GM23338 (cell line): ENCODE measurements at regions not wholly inside any gene's neighbourhood (a gene's known extent, or its start where the extent isn't known, plus 50 kb on each side); places are given as distances from the start of the nearest gene placed in this dataset.

Source experiments
- ATAC-seq: fragments of 200-7000 bp; cut with Tn5 transposase; 3 replicates; pipeline ENCODE4 v1.9.1; 2020
- DNase-seq: peaks from one replicate; pipeline ENCODE4 v3.0.0-alpha.2; 2015; ENCODE audit warnings: low spot score
- H2AFZ ChIP-seq: fragments of 200-600 bp; sonication (generic); 2 replicates; pipeline ENCODE4 v1.8.0; 2016; ENCODE audit warnings: antibody characterized with exemption, mild to moderate bottlenecking, moderate library complexity
- H3F3A ChIP-seq: fragments of 200-600 bp; sonication (generic); replicated peaks from 2 replicates; pipeline ENCODE4 v1.8.0; 2017; ENCODE audit warnings: antibody characterized with exemption, mixed run types, low read depth
- H3K27ac ChIP-seq: fragments of 200-600 bp; sonication (generic); 2 replicates; pipeline ENCODE4 v1.6.1; 2016; ENCODE audit warnings: low read depth
- H3K27me3 ChIP-seq: fragments of 200-600 bp; sonication (generic); 2 replicates; pipeline ENCODE4 v1.8.0; 2016; ENCODE audit warnings: mild to moderate bottlenecking, mixed run types, moderate library complexity; ENCODE audit not compliant: insufficient read depth
- H3K36me3 ChIP-seq: fragments of 200-600 bp; sonication (generic); 2 replicates; pipeline ENCODE4 v1.8.0; 2016; ENCODE audit warnings: mild to moderate bottlenecking; ENCODE audit not compliant: insufficient read depth
- H3K4me1 ChIP-seq: fragments of 200-600 bp; sonication (generic); 2 replicates; pipeline ENCODE4 v1.8.0; 2016; ENCODE audit warnings: mild to moderate bottlenecking, moderate library complexity; ENCODE audit not compliant: insufficient read depth
- H3K4me2 ChIP-seq: fragments of 200-600 bp; sonication (generic); 2 replicates; pipeline ENCODE4 v1.7.1; 2017; ENCODE audit warnings: mixed run types
- H3K4me3 ChIP-seq: fragments of 200-600 bp; sonication (generic); 2 replicates; pipeline ENCODE4 v1.6.1; 2016; ENCODE audit warnings: mixed run types
- H3K79me2 ChIP-seq: fragments of 200-600 bp; sonication (generic); replicated peaks from 2 replicates; pipeline ENCODE4 v1.8.0; 2017; ENCODE audit warnings: mild to moderate bottlenecking; ENCODE audit not compliant: insufficient read depth
- H3K9me2 ChIP-seq: fragments of 200-600 bp; sonication (generic); 2 replicates; pipeline ENCODE4 v1.8.0; 2017; ENCODE audit not compliant: insufficient read depth
- H4K20me1 ChIP-seq: fragments of 200-600 bp; sonication (generic); replicated peaks from 2 replicates; pipeline ENCODE4 v1.8.0; 2017; ENCODE audit warnings: mild to moderate bottlenecking; ENCODE audit not compliant: insufficient read depth
- H3K27ac Mint-ChIP-seq: 2 replicates; pipeline ENCODE4 v1.8.0; 2020; ENCODE audit warnings: inconsistent platforms, mild to moderate bottlenecking, moderate library complexity, mixed read lengths
- H3K27me3 Mint-ChIP-seq: 3 replicates; pipeline ENCODE4 v1.8.0; 2022; ENCODE audit warnings: low read depth, mild to moderate bottlenecking, moderate library complexity, mixed read lengths, inconsistent platforms; ENCODE audit not compliant: insufficient read depth, poor library complexity
- H3K36me3 Mint-ChIP-seq: 3 replicates; pipeline ENCODE4 v1.8.0; 2021; ENCODE audit warnings: low read depth, mild to moderate bottlenecking, inconsistent platforms, moderate library complexity, mixed read lengths
- H3K4me1 Mint-ChIP-seq: 3 replicates; pipeline ENCODE4 v1.8.0; 2020; ENCODE audit warnings: mild to moderate bottlenecking, inconsistent platforms, mixed read lengths
- H3K4me3 Mint-ChIP-seq: 3 replicates; pipeline ENCODE4 v1.8.0; 2021; ENCODE audit warnings: moderate library complexity, mild to moderate bottlenecking, inconsistent platforms, mixed read lengths
- H3K9me3 Mint-ChIP-seq: 3 replicates; pipeline ENCODE4 v1.8.0; 2020; ENCODE audit warnings: moderate library complexity, mild to moderate bottlenecking, inconsistent platforms, mixed read lengths
- CREB1 ChIP-seq: fragments of 250-450 bp; sonication (Bioruptor Pico); IDR thresholded peaks from 2 replicates; pipeline ENCODE4 v1.5.0; 2020; ENCODE audit warnings: low read depth, mild to moderate bottlenecking, moderate library complexity
- EZH2 ChIP-seq: fragments of 200-600 bp; sonication (generic); IDR thresholded peaks from one replicate; pipeline ENCODE4 v1.8.0; 2017; ENCODE audit warnings: antibody characterized with exemption, mild to moderate bottlenecking, low read depth; ENCODE audit not compliant: unreplicated experiment
- EZH2phosphoT487 ChIP-seq: fragments of 200-600 bp; sonication (generic); IDR thresholded peaks from one replicate; pipeline ENCODE4 v1.8.1; 2018; ENCODE audit warnings: antibody characterized with exemption; ENCODE audit not compliant: unreplicated experiment
- JUNB ChIP-seq: IDR thresholded peaks from one replicate; pipeline ENCODE4 v1.6.1; 2016; ENCODE audit warnings: antibody characterized with exemption; ENCODE audit not compliant: unreplicated experiment
- NANOG ChIP-seq: IDR thresholded peaks from 2 replicates; pipeline ENCODE4 v1.6.1; 2016; ENCODE audit warnings: antibody characterized with exemption, borderline replicate concordance
- POLR2AphosphoS5 ChIP-seq: IDR thresholded peaks from 2 replicates; pipeline ENCODE4 v1.6.1; 2016; ENCODE audit warnings: antibody characterized with exemption, low read depth
- STAT1 ChIP-seq: IDR thresholded peaks from one replicate; pipeline ENCODE4 v1.6.1; 2016; ENCODE audit warnings: antibody characterized with exemption; ENCODE audit not compliant: unreplicated experiment
- ZNF114 ChIP-seq: fragments of 250-450 bp; sonication (Bioruptor Pico); IDR thresholded peaks from 2 replicates; pipeline ENCODE4 v1.5.0; 2020; ENCODE audit warnings: mild to moderate bottlenecking, moderate library complexity
- ZNF331 ChIP-seq: fragments of 250-450 bp; sonication (Bioruptor Pico); IDR thresholded peaks from 2 replicates; pipeline ENCODE4 v1.5.0; 2020; ENCODE audit warnings: low read depth, mild to moderate bottlenecking, moderate library complexity
- TF ChIP-seq, protein P1 (sequence below): fragments of 250-450 bp; sonication (Bioruptor Pico); IDR thresholded peaks from 2 replicates; pipeline ENCODE4 v1.5.0; 2020; ENCODE audit warnings: mild to moderate bottlenecking, moderate library complexity
- TF ChIP-seq, protein P2 (sequence below): IDR thresholded peaks from 2 replicates; pipeline ENCODE4 v1.6.1; 2016; ENCODE audit warnings: antibody characterized with exemption
- TF ChIP-seq, protein P3 (sequence below), 2 experiments: fragments of 200-600 bp in 1 of 2; sonication (generic) in 1 of 2; conservative IDR thresholded peaks; 2 replicates each; pipeline versions ENCODE4 v1.5.1 to v1.6.1; 2016 to 2017; ENCODE audit warnings: antibody characterized with exemption in 2 of 2, low read depth in 2 of 2, mild to moderate bottlenecking in 2 of 2, moderate library complexity in 1 of 2
- TF ChIP-seq, protein P4 (sequence below): IDR thresholded peaks from one replicate; pipeline ENCODE4 v1.6.1; 2018; ENCODE audit warnings: antibody characterized with exemption; ENCODE audit not compliant: unreplicated experiment

DNA sequence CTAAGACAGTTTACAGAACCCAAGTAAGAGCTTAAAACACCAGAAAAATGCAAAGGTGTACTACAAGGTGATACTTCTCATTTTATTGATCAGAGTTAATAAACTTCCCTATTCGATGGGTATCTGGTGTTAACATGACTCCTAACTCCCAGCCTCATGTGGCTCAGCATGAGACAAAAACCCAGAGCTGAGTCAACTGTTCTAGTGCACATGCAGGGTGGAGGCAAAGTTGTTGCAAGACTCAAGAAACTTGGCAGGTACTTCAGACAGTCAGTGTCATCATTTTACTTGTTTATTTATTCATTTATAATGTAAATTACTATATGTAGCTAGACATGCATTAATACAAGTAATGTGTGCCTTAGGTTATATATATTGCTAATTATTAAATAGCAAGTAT is 216.6 kb upstream of the DSEL start:
- Mint-ChIP-seq H3K4me1 (no peaks in the 10 kb centered on the region), H3K27ac (no peak overlapping the region), H3K27me3 (peaks cover 2% of the 10 kb centered on the region), H3K36me3 (no peaks in the 10 kb centered on the region), H3K4me3 (no peak overlapping the region), H3K9me3 (no peaks in the 10 kb centered on the region)
- H3K36me3 ChIP-seq = no peaks in the 10 kb centered on the region
- ATAC-seq (no peak), DNase-seq (no peak)
- H3K4me2 ChIP-seq = no peak overlapping the region
- H3K4me1 ChIP-seq = no peaks in the 10 kb centered on the region
- no peaks in the 10 kb centered on the region for H3K27me3 ChIP-seq
- no peak overlapping the region for H3K4me3 ChIP-seq
- no peaks in the 10 kb centered on the region for H3K79me2 ChIP-seq
- H3K9me2 ChIP-seq = no peaks in the 10 kb centered on the region
- H2AFZ ChIP-seq = no peak overlapping the region
- TF ChIP-seq, protein P1, sequence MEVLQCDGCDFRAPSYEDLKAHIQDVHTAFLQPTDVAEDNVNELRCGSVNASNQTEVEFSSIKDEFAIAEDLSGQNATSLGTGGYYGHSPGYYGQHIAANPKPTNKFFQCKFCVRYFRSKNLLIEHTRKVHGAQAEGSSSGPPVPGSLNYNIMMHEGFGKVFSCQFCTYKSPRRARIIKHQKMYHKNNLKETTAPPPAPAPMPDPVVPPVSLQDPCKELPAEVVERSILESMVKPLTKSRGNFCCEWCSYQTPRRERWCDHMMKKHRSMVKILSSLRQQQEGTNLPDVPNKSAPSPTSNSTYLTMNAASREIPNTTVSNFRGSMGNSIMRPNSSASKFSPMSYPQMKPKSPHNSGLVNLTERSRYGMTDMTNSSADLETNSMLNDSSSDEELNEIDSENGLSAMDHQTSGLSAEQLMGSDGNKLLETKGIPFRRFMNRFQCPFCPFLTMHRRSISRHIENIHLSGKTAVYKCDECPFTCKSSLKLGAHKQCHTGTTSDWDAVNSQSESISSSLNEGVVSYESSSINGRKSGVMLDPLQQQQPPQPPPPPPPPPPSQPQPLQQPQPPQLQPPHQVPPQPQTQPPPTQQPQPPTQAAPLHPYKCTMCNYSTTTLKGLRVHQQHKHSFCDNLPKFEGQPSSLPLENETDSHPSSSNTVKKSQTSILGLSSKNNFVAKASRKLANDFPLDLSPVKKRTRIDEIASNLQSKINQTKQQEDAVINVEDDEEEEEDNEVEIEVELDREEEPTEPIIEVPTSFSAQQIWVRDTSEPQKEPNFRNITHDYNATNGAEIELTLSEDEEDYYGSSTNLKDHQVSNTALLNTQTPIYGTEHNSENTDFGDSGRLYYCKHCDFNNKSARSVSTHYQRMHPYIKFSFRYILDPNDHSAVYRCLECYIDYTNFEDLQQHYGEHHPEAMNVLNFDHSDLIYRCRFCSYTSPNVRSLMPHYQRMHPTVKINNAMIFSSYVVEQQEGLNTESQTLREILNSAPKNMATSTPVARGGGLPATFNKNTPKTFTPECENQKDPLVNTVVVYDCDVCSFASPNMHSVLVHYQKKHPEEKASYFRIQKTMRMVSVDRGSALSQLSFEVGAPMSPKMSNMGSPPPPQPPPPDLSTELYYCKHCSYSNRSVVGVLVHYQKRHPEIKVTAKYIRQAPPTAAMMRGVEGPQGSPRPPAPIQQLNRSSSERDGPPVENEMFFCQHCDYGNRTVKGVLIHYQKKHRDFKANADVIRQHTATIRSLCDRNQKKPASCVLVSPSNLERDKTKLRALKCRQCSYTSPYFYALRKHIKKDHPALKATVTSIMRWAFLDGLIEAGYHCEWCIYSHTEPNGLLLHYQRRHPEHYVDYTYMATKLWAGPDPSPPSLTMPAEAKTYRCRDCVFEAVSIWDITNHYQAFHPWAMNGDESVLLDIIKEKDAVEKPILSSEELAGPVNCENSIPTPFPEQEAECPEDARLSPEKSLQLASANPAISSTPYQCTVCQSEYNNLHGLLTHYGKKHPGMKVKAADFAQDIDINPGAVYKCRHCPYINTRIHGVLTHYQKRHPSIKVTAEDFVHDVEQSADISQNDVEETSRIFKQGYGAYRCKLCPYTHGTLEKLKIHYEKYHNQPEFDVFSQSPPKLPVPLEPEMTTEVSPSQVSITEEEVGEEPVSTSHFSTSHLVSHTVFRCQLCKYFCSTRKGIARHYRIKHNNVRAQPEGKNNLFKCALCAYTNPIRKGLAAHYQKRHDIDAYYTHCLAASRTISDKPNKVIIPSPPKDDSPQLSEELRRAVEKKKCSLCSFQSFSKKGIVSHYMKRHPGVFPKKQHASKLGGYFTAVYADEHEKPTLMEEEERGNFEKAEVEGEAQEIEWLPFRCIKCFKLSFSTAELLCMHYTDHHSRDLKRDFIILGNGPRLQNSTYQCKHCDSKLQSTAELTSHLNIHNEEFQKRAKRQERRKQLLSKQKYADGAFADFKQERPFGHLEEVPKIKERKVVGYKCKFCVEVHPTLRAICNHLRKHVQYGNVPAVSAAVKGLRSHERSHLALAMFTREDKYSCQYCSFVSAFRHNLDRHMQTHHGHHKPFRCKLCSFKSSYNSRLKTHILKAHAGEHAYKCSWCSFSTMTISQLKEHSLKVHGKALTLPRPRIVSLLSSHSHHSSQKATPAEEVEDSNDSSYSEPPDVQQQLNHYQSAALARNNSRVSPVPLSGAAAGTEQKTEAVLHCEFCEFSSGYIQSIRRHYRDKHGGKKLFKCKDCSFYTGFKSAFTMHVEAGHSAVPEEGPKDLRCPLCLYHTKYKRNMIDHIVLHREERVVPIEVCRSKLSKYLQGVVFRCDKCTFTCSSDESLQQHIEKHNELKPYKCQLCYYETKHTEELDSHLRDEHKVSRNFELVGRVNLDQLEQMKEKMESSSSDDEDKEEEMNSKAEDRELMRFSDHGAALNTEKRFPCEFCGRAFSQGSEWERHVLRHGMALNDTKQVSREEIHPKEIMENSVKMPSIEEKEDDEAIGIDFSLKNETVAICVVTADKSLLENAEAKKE (CRISPR knock-in tag) = no peak
- no peak for TF ChIP-seq POLR2AphosphoS5
- TF ChIP-seq, protein P2, sequence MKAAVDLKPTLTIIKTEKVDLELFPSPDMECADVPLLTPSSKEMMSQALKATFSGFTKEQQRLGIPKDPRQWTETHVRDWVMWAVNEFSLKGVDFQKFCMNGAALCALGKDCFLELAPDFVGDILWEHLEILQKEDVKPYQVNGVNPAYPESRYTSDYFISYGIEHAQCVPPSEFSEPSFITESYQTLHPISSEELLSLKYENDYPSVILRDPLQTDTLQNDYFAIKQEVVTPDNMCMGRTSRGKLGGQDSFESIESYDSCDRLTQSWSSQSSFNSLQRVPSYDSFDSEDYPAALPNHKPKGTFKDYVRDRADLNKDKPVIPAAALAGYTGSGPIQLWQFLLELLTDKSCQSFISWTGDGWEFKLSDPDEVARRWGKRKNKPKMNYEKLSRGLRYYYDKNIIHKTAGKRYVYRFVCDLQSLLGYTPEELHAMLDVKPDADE = no peak
- no peak for TF ChIP-seq EZH2
- no peak for TF ChIP-seq ZNF331
- TF ChIP-seq STAT1 = no peak
- TF ChIP-seq, protein P3, sequence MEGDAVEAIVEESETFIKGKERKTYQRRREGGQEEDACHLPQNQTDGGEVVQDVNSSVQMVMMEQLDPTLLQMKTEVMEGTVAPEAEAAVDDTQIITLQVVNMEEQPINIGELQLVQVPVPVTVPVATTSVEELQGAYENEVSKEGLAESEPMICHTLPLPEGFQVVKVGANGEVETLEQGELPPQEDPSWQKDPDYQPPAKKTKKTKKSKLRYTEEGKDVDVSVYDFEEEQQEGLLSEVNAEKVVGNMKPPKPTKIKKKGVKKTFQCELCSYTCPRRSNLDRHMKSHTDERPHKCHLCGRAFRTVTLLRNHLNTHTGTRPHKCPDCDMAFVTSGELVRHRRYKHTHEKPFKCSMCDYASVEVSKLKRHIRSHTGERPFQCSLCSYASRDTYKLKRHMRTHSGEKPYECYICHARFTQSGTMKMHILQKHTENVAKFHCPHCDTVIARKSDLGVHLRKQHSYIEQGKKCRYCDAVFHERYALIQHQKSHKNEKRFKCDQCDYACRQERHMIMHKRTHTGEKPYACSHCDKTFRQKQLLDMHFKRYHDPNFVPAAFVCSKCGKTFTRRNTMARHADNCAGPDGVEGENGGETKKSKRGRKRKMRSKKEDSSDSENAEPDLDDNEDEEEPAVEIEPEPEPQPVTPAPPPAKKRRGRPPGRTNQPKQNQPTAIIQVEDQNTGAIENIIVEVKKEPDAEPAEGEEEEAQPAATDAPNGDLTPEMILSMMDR (conservative IDR thresholded peaks at IDR 0.05; ENCODE audit: low read depth in 2 of 2) = no peak
- TF ChIP-seq, protein P4, sequence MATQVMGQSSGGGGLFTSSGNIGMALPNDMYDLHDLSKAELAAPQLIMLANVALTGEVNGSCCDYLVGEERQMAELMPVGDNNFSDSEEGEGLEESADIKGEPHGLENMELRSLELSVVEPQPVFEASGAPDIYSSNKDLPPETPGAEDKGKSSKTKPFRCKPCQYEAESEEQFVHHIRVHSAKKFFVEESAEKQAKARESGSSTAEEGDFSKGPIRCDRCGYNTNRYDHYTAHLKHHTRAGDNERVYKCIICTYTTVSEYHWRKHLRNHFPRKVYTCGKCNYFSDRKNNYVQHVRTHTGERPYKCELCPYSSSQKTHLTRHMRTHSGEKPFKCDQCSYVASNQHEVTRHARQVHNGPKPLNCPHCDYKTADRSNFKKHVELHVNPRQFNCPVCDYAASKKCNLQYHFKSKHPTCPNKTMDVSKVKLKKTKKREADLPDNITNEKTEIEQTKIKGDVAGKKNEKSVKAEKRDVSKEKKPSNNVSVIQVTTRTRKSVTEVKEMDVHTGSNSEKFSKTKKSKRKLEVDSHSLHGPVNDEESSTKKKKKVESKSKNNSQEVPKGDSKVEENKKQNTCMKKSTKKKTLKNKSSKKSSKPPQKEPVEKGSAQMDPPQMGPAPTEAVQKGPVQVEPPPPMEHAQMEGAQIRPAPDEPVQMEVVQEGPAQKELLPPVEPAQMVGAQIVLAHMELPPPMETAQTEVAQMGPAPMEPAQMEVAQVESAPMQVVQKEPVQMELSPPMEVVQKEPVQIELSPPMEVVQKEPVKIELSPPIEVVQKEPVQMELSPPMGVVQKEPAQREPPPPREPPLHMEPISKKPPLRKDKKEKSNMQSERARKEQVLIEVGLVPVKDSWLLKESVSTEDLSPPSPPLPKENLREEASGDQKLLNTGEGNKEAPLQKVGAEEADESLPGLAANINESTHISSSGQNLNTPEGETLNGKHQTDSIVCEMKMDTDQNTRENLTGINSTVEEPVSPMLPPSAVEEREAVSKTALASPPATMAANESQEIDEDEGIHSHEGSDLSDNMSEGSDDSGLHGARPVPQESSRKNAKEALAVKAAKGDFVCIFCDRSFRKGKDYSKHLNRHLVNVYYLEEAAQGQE = no peak
- no peak for TF ChIP-seq EZH2phosphoT487
- no peak for TF ChIP-seq CREB1 (CRISPR knock-in tag)
- TF ChIP-seq ZNF114 (CRISPR knock-in tag) = no peak
- TF ChIP-seq JUNB = no peak
- no peak for TF ChIP-seq NANOG
- no peaks in the 10 kb centered on the region for H3F3A ChIP-seq
- H4K20me1 ChIP-seq = no peaks in the 10 kb centered on the region
- no peak overlapping the region for H3K27ac ChIP-seq
